GM18519 (cell line): ENCODE measurements at regions not wholly inside any gene's neighbourhood (a gene's known extent, or its start where the extent isn't known, plus 50 kb on each side); places are given as distances from the start of the nearest gene placed in this dataset.
"Not testable (repeated sequence)": the region's sequence is repeated elsewhere in the genome, so short reads cannot be mapped to it uniquely, and the experiment has no call there.

ENCODE experiments used
- ATAC-seq: cut with Tn5 transposase; IDR thresholded peaks from one replicate; pipeline ENCODE4 v1.9.1; 2021; ENCODE audit warnings: mild to moderate bottlenecking, moderate library complexity; ENCODE audit not compliant: unreplicated experiment, low FRiP score

- ATAC-seq = no peak
Measured at GRCh38 chr1:117752661-117753060, 146.8 kb downstream of the TENT5C start.

GRCh38 chr1:117753232-117753631 is 147.4 kb downstream of the TENT5C start:
- no peak for ATAC-seq

- ATAC-seq = no peak
Measured at GRCh38 chr1:117753652-117754051, 147.8 kb downstream of the TENT5C start.

- ATAC-seq = no peak
Measured at GRCh38 chr1:117754061-117754969, 148.5 kb downstream of the TENT5C start.

GRCh38 chr1:117757668-117758067 is 151.8 kb downstream of the TENT5C start:
- ATAC-seq = no peak

- peak; percentile 71 for ATAC-seq
Measured at GRCh38 chr1:117758444-117759316, 152.8 kb downstream of the TENT5C start.

- no peak for ATAC-seq
Measured at GRCh38 chr1:117759535-117759934, 153.7 kb downstream of the TENT5C start.

- ATAC-seq = no peak
Measured at GRCh38 chr1:117760069-117760468, 154.2 kb downstream of the TENT5C start.

GRCh38 chr1:117760485-117760884 is 154.6 kb downstream of the TENT5C start:
- ATAC-seq = no peak

GRCh38 chr1:117767756-117768155 is 161.7 kb downstream of the GDAP2 start:
- ATAC-seq = not testable (repeated sequence)

GRCh38 chr1:117770981-117771531 is 158.4 kb downstream of the GDAP2 start:
- no peak for ATAC-seq

GRCh38 chr1:117779364-117779763 is 150.1 kb downstream of the GDAP2 start:
- ATAC-seq = no peak

GRCh38 chr1:117780687-117781475 is 148.5 kb downstream of the GDAP2 start:
- no peak for ATAC-seq

GRCh38 chr1:117782056-117782455 is 147.4 kb downstream of the GDAP2 start:
- ATAC-seq = no peak

- no peak for ATAC-seq
Measured at GRCh38 chr1:117783606-117784396, 145.6 kb downstream of the GDAP2 start.

- ATAC-seq = no peak
Measured at GRCh38 chr1:117788014-117788413, 141.4 kb downstream of the GDAP2 start.

GRCh38 chr1:117793413-117793812 is 136.0 kb downstream of the GDAP2 start:
- no peak for ATAC-seq

- ATAC-seq = no peak
Measured at GRCh38 chr1:117794073-117794472, 135.3 kb downstream of the GDAP2 start.

GRCh38 chr1:117795190-117795589 is 134.2 kb downstream of the GDAP2 start:
- ATAC-seq = no peak
